HG03045 (cell line): ENCODE measurements at regions not wholly inside any gene's neighbourhood (a gene's known extent, or its start where the extent isn't known, plus 50 kb on each side); places are given as distances from the start of the nearest gene placed in this dataset.
"Not testable (repeated sequence)": the region's sequence is repeated elsewhere in the genome, so short reads cannot be mapped to it uniquely, and the experiment has no call there.

Experiments used
- ATAC-seq: cut with Tn5 transposase; IDR thresholded peaks from one replicate; pipeline ENCODE4 v1.9.1; 2021; ENCODE audit warnings: mild to moderate bottlenecking, moderate library complexity; ENCODE audit not compliant: unreplicated experiment

DNA sequence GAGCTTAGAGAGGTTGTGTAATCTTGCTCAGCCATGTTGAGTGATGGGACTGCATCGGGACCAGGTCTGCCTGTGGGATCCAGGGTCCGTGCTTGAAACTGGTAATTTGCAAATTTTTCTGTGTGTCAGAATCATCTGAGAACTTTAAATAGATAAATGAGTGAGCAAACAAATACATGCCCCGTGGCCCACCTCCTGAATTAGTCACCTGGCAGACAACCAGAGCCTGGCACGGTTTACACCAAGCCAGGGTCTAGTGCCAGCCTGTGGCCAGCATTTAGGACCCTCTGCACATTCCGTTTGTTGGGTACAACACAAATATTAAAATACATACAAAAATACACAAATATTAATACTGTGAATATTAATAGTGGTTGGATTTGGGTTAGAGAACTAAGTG is 90.6 kb upstream of the STOX2 start:
- no peak for ATAC-seq

DNA sequence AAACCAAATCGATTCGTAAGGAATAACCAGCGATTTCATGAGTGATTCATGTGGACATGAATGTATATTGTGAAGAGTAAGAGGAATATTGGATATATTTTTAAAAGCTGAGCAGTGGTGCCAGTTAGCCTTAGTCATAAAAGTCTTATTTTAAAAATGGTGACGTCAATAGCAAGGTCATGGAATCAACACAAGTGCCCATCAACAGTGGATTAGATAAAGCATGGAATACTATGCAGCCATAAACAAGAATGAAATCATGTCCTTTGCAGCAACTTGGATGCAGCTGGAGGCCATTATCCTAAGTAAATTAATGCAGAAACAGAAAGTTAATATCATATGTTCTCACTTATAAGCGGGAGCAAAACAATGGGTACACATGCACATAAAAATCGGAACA is 89.0 kb upstream of the STOX2 start:
- ATAC-seq: no peak

DNA sequence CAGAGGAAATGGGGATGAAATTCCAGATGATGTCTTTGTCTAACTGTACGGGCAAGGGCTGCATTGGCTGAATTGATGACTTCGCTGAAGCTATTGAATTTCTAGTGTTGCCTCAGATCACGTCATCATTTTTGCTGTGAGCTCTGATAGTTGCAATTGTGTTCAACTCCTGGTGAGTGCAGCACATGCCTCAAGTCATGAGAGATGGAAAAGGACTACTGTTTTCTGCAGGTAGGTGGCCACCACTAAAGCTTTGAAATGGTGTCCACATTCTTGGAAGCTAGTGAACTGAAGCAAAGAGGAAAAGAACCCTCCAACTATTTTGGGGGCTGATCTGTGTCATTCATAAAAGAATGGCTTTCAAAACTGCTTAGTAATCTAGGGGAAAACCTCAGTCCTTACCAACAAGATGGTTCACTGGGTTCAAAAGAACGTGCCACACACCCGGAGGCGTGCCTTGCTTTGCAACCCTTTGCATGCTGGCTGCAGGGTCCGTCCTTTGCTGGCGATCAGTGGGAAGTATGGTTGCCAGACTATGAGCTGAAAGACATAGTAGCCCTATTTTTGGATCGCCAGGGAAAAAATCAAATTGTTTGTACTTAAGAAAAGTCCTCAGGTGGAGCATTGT is 88.1 kb upstream of the STOX2 start:
- ATAC-seq: no peak

- not testable (repeated sequence) for ATAC-seq
Measured at GRCh38 chr4:183818591-183818990, 86.5 kb upstream of the STOX2 start.

DNA sequence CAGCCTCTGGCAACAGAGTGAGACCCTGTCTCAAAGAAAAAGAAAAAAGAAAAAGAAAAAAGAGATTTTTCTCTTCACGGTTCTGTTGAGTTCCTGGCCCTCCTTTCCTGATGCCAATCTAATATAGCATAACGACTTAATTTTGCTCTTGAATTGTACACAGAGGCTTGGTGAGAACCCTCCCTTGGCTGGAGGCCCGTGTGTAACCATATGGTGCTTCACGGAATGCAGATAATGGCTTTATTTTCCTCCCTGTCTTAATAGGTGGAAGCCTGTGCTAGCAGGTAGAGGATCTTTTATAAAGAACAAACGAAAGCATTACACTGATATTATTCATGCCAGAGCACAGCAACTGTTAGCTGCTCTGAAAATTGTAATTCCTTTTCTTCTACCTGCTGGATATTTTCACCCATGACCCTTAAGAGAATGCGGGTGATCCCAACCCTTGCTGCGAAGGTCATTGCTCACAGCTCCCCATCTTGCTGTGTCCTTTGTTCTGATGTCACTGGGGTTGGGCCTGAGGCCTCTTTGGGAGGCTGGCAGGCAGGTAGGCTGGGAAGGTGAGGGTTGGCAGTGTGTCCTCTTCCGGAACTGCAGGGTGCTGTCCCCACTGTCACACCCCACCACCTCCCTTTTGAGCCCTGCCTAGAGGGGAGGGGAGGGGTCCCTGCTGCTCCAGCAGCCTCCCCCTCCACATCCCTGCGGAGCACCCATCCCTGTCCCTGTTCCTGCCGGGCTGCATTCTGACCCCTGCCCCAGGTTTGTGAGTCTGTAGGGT is 83.8 kb upstream of the STOX2 start:
- ATAC-seq: no peak

- ATAC-seq: no peak
Measured at GRCh38 chr4:183823434-183823833, 81.7 kb upstream of the STOX2 start.

GRCh38 chr4:183825346-183825745 is 79.8 kb upstream of the STOX2 start:
- ATAC-seq: no peak

- no peak for ATAC-seq
Measured at GRCh38 chr4:183826461-183826860, 78.6 kb upstream of the STOX2 start.

- ATAC-seq: no peak
Measured at GRCh38 chr4:183828125-183828524, 77.0 kb upstream of the STOX2 start.

GRCh38 chr4:183828839-183829238 is 76.3 kb upstream of the STOX2 start:
- no peak for ATAC-seq

GRCh38 chr4:183830438-183830985 is 74.6 kb upstream of the STOX2 start:
- ATAC-seq: no peak

DNA sequence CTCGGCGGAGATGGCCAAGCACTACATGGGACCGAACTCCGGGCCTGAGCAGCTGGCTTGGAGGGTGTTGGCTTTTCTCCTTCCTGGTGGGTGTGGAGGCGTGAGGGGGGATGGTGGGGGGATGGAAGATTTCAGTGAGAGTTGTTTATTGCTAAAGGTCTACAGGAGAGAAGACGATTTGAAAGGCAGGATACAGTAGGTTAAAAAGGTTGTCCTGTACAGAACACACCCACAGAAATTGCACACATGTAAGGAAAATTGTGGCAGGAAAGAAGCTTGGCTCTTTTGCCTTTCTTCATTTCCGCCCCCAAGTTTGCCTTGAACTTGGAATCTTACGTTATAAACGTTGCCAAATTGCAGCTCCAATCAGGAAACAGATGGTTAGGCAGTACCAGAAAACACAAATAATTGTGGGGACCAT is 74.1 kb upstream of the STOX2 start:
- no peak for ATAC-seq

- no peak for ATAC-seq
Measured at GRCh38 chr4:183831683-183832082, 73.4 kb upstream of the STOX2 start.

- no peak for ATAC-seq
Measured at GRCh38 chr4:183832776-183833450, 72.2 kb upstream of the STOX2 start.

GRCh38 chr4:183834252-183834651 is 70.9 kb upstream of the STOX2 start:
- ATAC-seq: no peak

GRCh38 chr4:183837222-183837621 is 67.9 kb upstream of the STOX2 start:
- no peak for ATAC-seq

DNA sequence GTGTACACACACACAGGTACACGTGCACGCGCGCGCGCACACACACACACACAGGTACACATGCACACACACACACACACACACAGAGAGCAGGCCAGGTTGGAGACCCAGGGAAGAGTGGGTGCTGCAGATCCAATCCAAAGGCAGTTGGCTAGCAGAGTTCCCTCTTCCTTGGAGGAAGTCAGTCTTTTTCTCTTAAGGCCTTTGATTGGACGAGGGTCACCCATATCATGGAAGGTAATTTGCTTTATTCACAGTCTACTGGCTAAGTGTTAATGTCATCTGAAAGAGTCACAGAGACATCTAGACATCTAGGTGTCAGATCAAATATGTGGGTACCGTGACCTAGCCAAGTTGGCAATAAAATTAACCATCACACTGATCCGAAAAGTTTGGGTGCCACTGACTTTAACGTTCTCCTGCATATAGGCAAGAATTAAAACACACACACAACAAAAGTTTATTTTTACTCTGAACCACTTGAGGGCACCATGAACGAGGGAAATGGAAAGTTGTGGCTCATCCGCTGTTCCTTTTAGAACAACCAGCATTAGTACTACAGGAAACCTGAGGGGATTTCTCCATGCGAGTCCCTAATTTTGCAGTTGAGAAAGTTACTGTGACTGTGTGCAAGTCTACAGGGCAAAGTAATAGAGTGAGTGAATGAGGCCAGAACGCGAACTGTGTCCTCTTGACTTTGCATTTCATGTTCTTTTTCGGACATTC is 66.0 kb upstream of the STOX2 start:
- no peak for ATAC-seq

- no peak for ATAC-seq
Measured at GRCh38 chr4:183840311-183840710, 64.8 kb upstream of the STOX2 start.

GRCh38 chr4:183841001-183841400 is 64.1 kb upstream of the STOX2 start:
- ATAC-seq: no peak

DNA sequence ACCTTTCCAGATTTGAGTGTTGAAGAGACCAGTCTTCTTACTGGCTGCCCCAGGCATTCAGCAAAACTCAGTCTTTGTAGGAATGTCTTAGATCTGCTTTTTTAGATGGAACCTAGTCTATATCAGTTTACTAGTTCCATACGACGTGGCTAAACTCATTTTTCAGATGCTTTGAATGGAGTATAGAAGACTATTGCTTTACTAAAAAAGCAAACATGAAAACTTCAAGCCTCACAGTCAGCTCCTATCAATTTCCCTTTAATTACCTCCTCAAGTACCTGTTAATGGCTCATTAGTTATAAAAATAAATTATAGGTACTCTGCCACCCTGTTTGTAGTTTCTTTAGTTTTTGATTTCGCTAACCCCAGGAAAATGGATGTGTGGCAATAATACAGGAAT is 63.0 kb upstream of the STOX2 start:
- no peak for ATAC-seq

- no peak for ATAC-seq
Measured at GRCh38 chr4:183843248-183843671, 61.8 kb upstream of the STOX2 start.
